Smooth muscle cell (in vitro differentiated cells): ENCODE measurements at regions not wholly inside any gene's neighbourhood (a gene's known extent, or its start where the extent isn't known, plus 50 kb on each side); places are given as distances from the start of the nearest gene placed in this dataset.

Experiments used
- DNase-seq: peaks from one replicate; lab custom pipeline; 2025; ENCODE audit not compliant: unreplicated experiment; lab: John Stamatoyannopoulos, UW
- H2AFZ ChIP-seq: fragments of 200-600 bp; sonication (generic); 2 replicates; pipeline ENCODE4 v1.6.0; 2016; ENCODE audit warnings: antibody characterized with exemption, low read depth, mild to moderate bottlenecking
- H3F3A ChIP-seq: fragments of 200-600 bp; sonication (generic); 2 replicates; pipeline ENCODE4 v1.6.0; 2017; ENCODE audit warnings: antibody characterized with exemption, low read depth
- H3K27ac ChIP-seq: fragments of 200-600 bp; sonication (generic); 2 replicates; pipeline ENCODE4 v1.5.1; 2016; ENCODE audit warnings: low read depth, mild to moderate bottlenecking
- H3K27me3 ChIP-seq: fragments of 200-600 bp; sonication (generic); 2 replicates; pipeline ENCODE4 v1.6.1; 2016; ENCODE audit warnings: low read depth, mild to moderate bottlenecking
- H3K36me3 ChIP-seq: fragments of 200-600 bp; sonication (generic); 2 replicates; pipeline ENCODE4 v1.5.1; 2016; ENCODE audit warnings: low read depth
- H3K4me1 ChIP-seq: fragments of 200-600 bp; sonication (generic); 2 replicates; pipeline ENCODE4 v1.5.1; 2016; ENCODE audit warnings: low read depth
- H3K4me2 ChIP-seq: fragments of 200-600 bp; sonication (generic); 2 replicates; pipeline ENCODE4 v1.6.0; 2016; ENCODE audit warnings: mild to moderate bottlenecking
- H3K4me3 ChIP-seq: fragments of 200-600 bp; sonication (generic); 2 replicates; pipeline ENCODE4 v1.5.1; 2016; ENCODE audit warnings: mild to moderate bottlenecking
- H3K79me2 ChIP-seq: fragments of 200-600 bp; sonication (generic); 2 replicates; pipeline ENCODE4 v1.6.0; 2016; ENCODE audit warnings: low read depth, mild to moderate bottlenecking
- H3K9ac ChIP-seq: fragments of 200-600 bp; sonication (generic); 2 replicates; pipeline ENCODE4 v1.6.0; 2016; ENCODE audit warnings: low read depth
- H3K9me3 ChIP-seq: fragments of 200-600 bp; sonication (generic); replicated peaks from 2 replicates; pipeline ENCODE4 v1.5.1; 2016; ENCODE audit warnings: low read depth
- H4K20me1 ChIP-seq: fragments of 200-600 bp; sonication (generic); 2 replicates; pipeline ENCODE4 v1.6.0; 2016; ENCODE audit warnings: low read depth
- WGBS: methylation state at CpG from one replicate; pipeline ENCODE4 v1.1.7; 2016; ENCODE audit warnings: low lambda C conversion rate; 5-methylcytosine and 5-hydroxymethylcytosine counted together
- TF ChIP-seq, protein P1 (sequence below): fragments of 200-600 bp; sonication (generic); IDR thresholded peaks from 2 replicates; pipeline ENCODE4 v1.5.1; 2017; ENCODE audit warnings: borderline replicate concordance, mild to moderate bottlenecking, antibody characterized with exemption; ENCODE audit not compliant: insufficient read depth, poor library complexity, severe bottlenecking

DNA sequence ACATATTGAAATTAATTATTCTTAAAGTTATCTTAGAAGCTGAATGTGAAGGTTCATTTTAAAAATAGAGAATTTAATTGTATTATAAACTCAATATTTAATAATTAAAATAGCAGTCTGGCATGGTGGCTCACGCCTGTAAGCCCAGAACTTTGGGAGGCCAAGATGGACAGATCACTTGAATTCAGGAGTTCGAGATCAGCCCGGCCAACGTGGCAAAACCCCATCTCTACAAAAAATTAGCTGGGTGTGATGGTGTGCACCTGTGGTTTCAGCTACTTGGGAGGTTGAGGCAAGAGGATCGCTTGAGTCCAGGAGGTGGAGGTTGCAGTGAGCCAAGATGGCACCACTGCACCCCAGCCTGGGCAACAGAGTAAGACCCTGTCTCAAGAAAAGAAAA lies 659.9 kb upstream of the AGA start:
- Histone ChIP-seq H3K4me1 (no peaks in the 10 kb centered on the region), H3K27ac (no peak overlapping the region), H3K4me2 (no peak overlapping the region), H4K20me1 (no peaks in the 10 kb centered on the region), H3K27me3 (no peaks in the 10 kb centered on the region), H3K36me3 (no peaks in the 10 kb centered on the region), H3K4me3 (no peak overlapping the region), H3K79me2 (no peaks in the 10 kb centered on the region), H3K9me3 (no peaks in the 10 kb centered on the region), H3K9ac (no peak overlapping the region), H2AFZ (no peak overlapping the region), H3F3A (no peaks in the 10 kb centered on the region)
- TF ChIP-seq, protein P1, sequence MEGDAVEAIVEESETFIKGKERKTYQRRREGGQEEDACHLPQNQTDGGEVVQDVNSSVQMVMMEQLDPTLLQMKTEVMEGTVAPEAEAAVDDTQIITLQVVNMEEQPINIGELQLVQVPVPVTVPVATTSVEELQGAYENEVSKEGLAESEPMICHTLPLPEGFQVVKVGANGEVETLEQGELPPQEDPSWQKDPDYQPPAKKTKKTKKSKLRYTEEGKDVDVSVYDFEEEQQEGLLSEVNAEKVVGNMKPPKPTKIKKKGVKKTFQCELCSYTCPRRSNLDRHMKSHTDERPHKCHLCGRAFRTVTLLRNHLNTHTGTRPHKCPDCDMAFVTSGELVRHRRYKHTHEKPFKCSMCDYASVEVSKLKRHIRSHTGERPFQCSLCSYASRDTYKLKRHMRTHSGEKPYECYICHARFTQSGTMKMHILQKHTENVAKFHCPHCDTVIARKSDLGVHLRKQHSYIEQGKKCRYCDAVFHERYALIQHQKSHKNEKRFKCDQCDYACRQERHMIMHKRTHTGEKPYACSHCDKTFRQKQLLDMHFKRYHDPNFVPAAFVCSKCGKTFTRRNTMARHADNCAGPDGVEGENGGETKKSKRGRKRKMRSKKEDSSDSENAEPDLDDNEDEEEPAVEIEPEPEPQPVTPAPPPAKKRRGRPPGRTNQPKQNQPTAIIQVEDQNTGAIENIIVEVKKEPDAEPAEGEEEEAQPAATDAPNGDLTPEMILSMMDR, result no peak
- WGBS, result 89% methylated on average over 5 of the region's 5 CpGs
- no peak for DNase-seq

DNA sequence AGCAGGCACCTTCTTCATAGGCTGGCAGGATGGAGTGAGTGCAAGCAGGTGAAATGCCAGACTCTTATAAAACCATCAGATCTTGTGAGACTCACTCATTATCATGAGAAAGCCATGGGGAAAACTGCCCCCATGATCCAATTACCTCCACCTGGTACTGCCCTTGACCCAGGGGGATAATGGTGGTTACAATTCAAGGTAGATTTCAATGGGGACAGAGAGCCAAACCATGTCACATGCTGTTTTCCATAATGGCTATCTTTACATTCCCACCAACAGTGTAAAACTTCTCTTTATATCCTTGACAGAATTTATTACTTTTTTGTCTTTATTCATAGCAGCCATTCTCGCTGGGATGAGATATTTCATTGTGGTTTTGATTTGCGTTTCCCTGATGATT lies 663.0 kb upstream of the AGA start:
- no peak overlapping the region for H3K4me2 ChIP-seq
- no peak for DNase-seq
- H2AFZ ChIP-seq, result no peak overlapping the region
- H4K20me1 ChIP-seq, result no peaks in the 10 kb centered on the region
- WGBS, result 73% methylated on average over 2 of the region's 2 CpGs
- H3K79me2 ChIP-seq, result no peaks in the 10 kb centered on the region
- H3F3A ChIP-seq, result no peaks in the 10 kb centered on the region
- TF ChIP-seq, protein P1, result no peak
- H3K36me3 ChIP-seq, result no peaks in the 10 kb centered on the region
- no peak overlapping the region for H3K4me3 ChIP-seq
- no peak overlapping the region for H3K27ac ChIP-seq
- no peaks in the 10 kb centered on the region for H3K4me1 ChIP-seq
- no peak overlapping the region for H3K9ac ChIP-seq
- no peaks in the 10 kb centered on the region for H3K9me3 ChIP-seq
- no peaks in the 10 kb centered on the region for H3K27me3 ChIP-seq

DNA sequence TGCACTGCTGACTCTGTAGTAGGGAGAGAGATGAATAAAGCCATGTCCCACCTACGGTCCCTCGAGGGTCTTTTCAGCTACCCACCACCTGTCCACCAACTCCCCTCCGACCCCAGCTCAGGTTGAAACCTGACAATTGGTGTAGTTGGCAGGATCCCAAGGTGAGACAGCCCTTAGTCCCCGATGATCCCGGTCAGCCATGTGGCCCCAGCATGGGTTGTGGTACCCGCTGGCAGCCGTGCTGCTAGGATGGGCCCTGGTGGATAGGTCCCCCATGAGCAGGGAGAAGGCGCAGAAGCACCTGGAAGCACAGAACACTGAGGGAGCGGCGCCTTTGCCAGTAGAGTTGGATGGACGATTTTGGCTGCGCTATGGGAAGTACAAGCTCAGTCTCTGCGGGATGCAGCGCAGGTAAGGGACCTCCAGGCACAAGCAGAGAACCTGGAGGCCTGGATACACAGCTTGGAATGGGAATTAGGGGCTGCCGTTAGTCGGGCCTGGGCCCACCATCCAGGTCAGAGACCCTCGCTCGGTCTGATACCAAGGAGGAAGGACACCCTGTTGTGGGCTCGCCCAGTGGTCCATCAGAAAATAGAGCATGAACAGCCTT lies 694.6 kb upstream of the AGA start:
- Histone ChIP-seq H3K27me3 (no peaks in the 10 kb centered on the region), H2AFZ (no peak overlapping the region), H3F3A (no peaks in the 10 kb centered on the region), H3K36me3 (no peaks in the 10 kb centered on the region), H3K79me2 (no peaks in the 10 kb centered on the region), H3K27ac (no peak overlapping the region), H4K20me1 (no peaks in the 10 kb centered on the region), H3K4me3 (no peak overlapping the region), H3K4me2 (no peak overlapping the region), H3K4me1 (no peaks in the 10 kb centered on the region), H3K9ac (no peak overlapping the region), H3K9me3 (no peaks in the 10 kb centered on the region)
- TF ChIP-seq, protein P1, result no peak
- 88% methylated on average over 19 of the region's 19 CpGs for WGBS
- no peak for DNase-seq
